Heart right ventricle (tissue), 16 donors: ENCODE measurements at regions not wholly inside any gene's neighbourhood (a gene's known extent, or its start where the extent isn't known, plus 50 kb on each side); places are given as distances from the start of the nearest gene placed in this dataset.

Experiments used
- ATAC-seq, 8 donors: fragments of 200-7000 bp; cut with Tn5 transposase; one replicate each; pipeline ENCODE4 v1.9.1; 2020; ENCODE audit warnings: mild to moderate bottlenecking in 8 of 8, moderate library complexity in 8 of 8, moderate number of reproducible peaks in 1 of 8
- DNase-seq, 2 donors: peaks; one replicate each; pipeline ENCODE4 v3.0.0-alpha.2; 2020
- H3K27ac ChIP-seq, 10 donors: fragments of 200-600 bp; sonication (generic) in 2 of 10; one replicate each; pipeline versions ENCODE4 v1.5.0 to v1.8.0; 2020 to 2022; ENCODE audit warnings: mild to moderate bottlenecking in 3 of 10
- H3K27me3 ChIP-seq, 7 donors: fragments of 200-600 bp; one replicate each; pipeline ENCODE4 v1.8.0; 2021 to 2022; ENCODE audit warnings: mild to moderate bottlenecking in 2 of 7
- H3K36me3 ChIP-seq, 9 donors: fragments of 200-600 bp; sonication (generic) in 1 of 9; one replicate each; pipeline versions ENCODE4 v1.5.0 to v1.8.0; 2020 to 2022; ENCODE audit warnings: mild to moderate bottlenecking in 2 of 9
- H3K4me1 ChIP-seq, 9 donors: fragments of 200-600 bp; sonication (generic) in 1 of 9; one replicate each; pipeline versions ENCODE4 v1.5.0 to v1.8.0; 2020 to 2022; ENCODE audit warnings: mild to moderate bottlenecking in 4 of 9
- H3K4me3 ChIP-seq, 10 donors: fragments of 200-600 bp; sonication (generic) in 2 of 10; one replicate each; pipeline versions ENCODE4 v1.5.0 to v1.8.0; 2020 to 2022; ENCODE audit warnings: mild to moderate bottlenecking in 7 of 10, moderate library complexity in 2 of 10
- H3K9me3 ChIP-seq, 11 donors: fragments of 200-600 bp in 10 of 11; sonication (generic) in 2 of 11; one replicate each; pipeline versions ENCODE4 v1.5.0 to v1.8.0; 2013 to 2022; ENCODE audit warnings: mild to moderate bottlenecking in 2 of 11, control low read depth in 1 of 11, moderate library complexity in 1 of 11
- CTCF ChIP-seq, 9 donors: fragments of 200-600 bp; sonication (generic) in 2 of 9; IDR thresholded peaks; one replicate each; pipeline versions ENCODE4 v1.5.0 to v1.8.0; 2021 to 2022; ENCODE audit warnings: antibody characterized with exemption in 9 of 9, mild to moderate bottlenecking in 5 of 9, moderate library complexity in 1 of 9
- WGBS, 2 donors: extraction: QIAGEN DNeasy Blood & Tissue Kit; methylation state at CpG; one replicate each; pipeline ENCODE4 v1.1.7; 2013; ENCODE audit warnings: inconsistent platforms in 1 of 2; 5-methylcytosine and 5-hydroxymethylcytosine counted together
- intact Hi-C, 10 donors: fragments of 100-400 bp; cut with DNase I; formaldehyde crosslinking; loops; one replicate each; pipeline versions ENCODE4 v1.11.1 to v1.14.2; 2022
- donor health status: Arrhythmogenic right ventricular cardiomyopathy.
- donor health status: ischemic (EF 13 %, LVEDD 7.1; RV severe dilation, severe dysfunction).
- donor health status: healthy with polysubstance abuse.
- donor health status: DM: no; HTN: yes; CAD: no.
- donor health status: DM: no; HTN: no; CAD: no.
- donor health status: ischemic (EF 25% LVEDD 6.9; RV normal size, moderate dysfunction).
- donor health status: ischemic (EF 25% LVEDD 5.7; RV mildly dilated, moderate dysfunction).
- donor health status: healthy.
- donor health status: DM: yes; HTN: yes; CAD: no.
- donor health status: Ischemic cardiomyopathy.
- donor health status: ischemic (EF 35%, LVEDD 5.7; RV mildly dilated, moderate dysfunction).
- donor health status: nonischemic (EF 11% LVEDD 7.7; RV severe dilation, severe dysfunction).
- donor health status: DM: yes; HTN: yes; CAD: no.
- donor health status: PGD.
- donor health status: ischemic (EF 29% LVEDD 5.4; RV normal size, mild dysfunction).
- donor health status: nonischemic (EF 23%, LVEDD 6.1; RV moderate dilation, normal function).

GRCh38 chr10:10223131-10223530, 794.5 kb upstream of the CELF2 start:
- no peaks in the 10 kb centered on the region for H3K4me1 ChIP-seq
- H3K36me3 ChIP-seq = no peaks in the 10 kb centered on the region
- no peak for TF ChIP-seq CTCF (IDR thresholded peaks at IDR 0.05)
- no peak overlapping the region for H3K27ac ChIP-seq
- ATAC-seq (no peak), DNase-seq (no peak)
- no peak overlapping the region for H3K4me3 ChIP-seq
- no peaks in the 10 kb centered on the region for H3K27me3 ChIP-seq
- 83 to 96% methylated on average over 3 of the region's 3 CpGs for WGBS, 2 donors
- no peaks in the 10 kb centered on the region for H3K9me3 ChIP-seq
- intact Hi-C loops = loop anchor here in 2 of 10 donors (10.0 kb wide), 2 partner anchors 452 to 462 kb away; no protein-coding TSS in a partner anchor

- Histone ChIP-seq H3K27me3 (no peaks in the 10 kb centered on the region), H3K36me3 (no peaks in the 10 kb centered on the region), H3K9me3 (peaks cover 0 to 7% (median 0%) of the 10 kb centered on the region in 11 donors), H3K27ac (no peak overlapping the region), H3K4me3 (no peak overlapping the region), H3K4me1 (no peaks in the 10 kb centered on the region)
- TF ChIP-seq CTCF (IDR thresholded peaks at IDR 0.05) = no peak
- DNase-seq (no peak), ATAC-seq (no peak)
- WGBS, 2 donors = 54 to 60% methylated on average over 4 of the region's 4 CpGs
- intact Hi-C loops = loop anchor here in 3 of 10 donors (5.0 to 10.0 kb wide), 3 partner anchors 402 to 460 kb away; no protein-coding TSS in a partner anchor
These were observed 792.5 kb upstream of the CELF2 start for GRCh38 chr10:10225136-10225676.

DNA sequence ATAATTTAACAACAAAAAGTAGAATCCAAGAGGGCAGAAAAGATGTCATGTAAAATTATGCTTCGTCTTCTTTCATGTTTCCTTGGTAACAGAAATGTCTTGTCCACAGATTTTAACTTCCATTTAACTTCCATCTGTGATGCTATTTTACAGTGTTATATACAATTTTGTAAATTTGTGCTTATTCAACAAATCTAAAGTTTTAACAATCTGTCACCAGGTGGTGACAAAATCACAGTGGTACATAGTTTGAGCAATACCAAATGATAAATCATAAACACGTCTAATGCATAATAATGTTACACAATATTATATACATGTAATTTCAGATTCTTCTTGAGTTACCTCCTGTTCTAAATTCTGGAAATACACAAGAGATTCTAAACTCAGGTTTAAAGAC, 784.4 kb upstream of the CELF2 start:
- WGBS, 2 donors = 45 to 46% methylated on average over 2 of the region's 2 CpGs
- no peak for DNase-seq
- ATAC-seq = no peak

DNA sequence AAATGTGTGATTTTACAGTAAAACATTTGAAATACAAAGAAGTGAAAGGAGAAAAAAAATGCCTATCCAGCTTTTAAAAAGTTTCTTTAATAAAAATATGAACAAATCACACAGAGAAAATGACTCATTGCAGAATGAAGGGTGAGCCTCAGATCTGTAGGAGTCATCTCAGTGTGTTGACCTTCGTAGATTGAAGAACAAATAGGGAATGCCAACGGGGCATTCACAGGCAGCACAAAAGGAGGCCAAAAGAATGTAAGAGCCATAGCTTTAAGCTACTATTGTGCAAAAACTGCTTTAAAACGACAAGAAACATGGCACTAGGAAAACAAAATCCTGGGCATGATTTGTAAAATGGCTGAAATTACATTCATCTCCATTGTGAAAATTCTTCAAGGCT, 782.7 kb upstream of the CELF2 start:
- no peaks in the 10 kb centered on the region for H3K36me3 ChIP-seq
- H3K4me1 ChIP-seq = no peaks in the 10 kb centered on the region
- TF ChIP-seq CTCF (IDR thresholded peaks at IDR 0.05) = no peak
- intact Hi-C loops = loop anchor here in 7 of 10 donors (10.0 kb wide), 3 partner anchors 440 to 1040 kb away; no protein-coding TSS in a partner anchor
- no peak overlapping the region for H3K27ac ChIP-seq
- no peaks in the 10 kb centered on the region for H3K27me3 ChIP-seq
- H3K4me3 ChIP-seq = no peak overlapping the region
- ATAC-seq = no peak
- DNase-seq = no peak
- peaks cover 0 to 3% (median 0%) of the 10 kb centered on the region in 11 donors for H3K9me3 ChIP-seq
- 79 to 86% methylated on average over 3 of the region's 3 CpGs for WGBS, 2 donors

More for the DNA sequence above, 784.4 kb upstream of the CELF2 start:
- peak in 6 of 9 donors; percentile 33 to 57 (median 45) for TF ChIP-seq CTCF (IDR thresholded peaks at IDR 0.05)
- intact Hi-C loops = loop anchor here in 7 of 10 donors (2.0 to 10.0 kb wide), 5 partner anchors 442 to 1042 kb away; no protein-coding TSS in a partner anchor
- Histone ChIP-seq H3K27me3 (no peaks in the 10 kb centered on the region), H3K4me1 (no peaks in the 10 kb centered on the region), H3K36me3 (no peaks in the 10 kb centered on the region), H3K9me3 (peaks cover 0 to 7% (median 0%) of the 10 kb centered on the region in 11 donors), H3K4me3 (no peak overlapping the region), H3K27ac (no peak overlapping the region)
